ENCODE measurements at regions not wholly inside any gene's neighbourhood (a gene's known extent, or its start where the extent isn't known, plus 50 kb on each side); places are given as distances from the start of the nearest gene placed in this dataset.
"Not testable (repeated sequence)": the region's sequence is repeated elsewhere in the genome, so short reads cannot be mapped to it uniquely, and the experiment has no call there.

DNA sequence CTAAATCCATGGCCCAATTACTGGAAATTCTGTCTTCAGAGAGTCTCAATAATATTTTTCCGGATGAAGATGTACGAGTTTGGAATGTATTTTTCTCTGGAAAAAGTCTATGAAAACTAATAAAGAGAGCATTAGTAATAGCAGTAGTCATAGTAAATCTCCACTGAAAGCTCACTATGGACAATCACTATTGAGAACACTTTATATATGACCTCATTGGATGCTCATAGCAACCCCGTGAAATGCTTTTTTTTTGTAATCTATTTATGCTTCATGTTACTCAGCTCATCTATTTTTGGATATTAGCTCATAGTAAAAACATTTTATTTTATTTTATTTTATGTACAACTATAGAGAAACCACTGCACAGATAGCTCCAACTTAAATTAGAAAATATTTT lies 94.3 kb upstream of the MYO3A start:
- no peak for DNase-seq (ENCODE audit: low spot score in 2 of 2)
- H3K4me3 ChIP-seq (ENCODE audit: low read depth, poor library complexity, severe bottlenecking) = no peak overlapping the region
- intact Hi-C loops (cut with DNase I; ENCODE audit: low total_unique reads) = no loop called here
- WGBS, 2 donors = 63% methylated on average over 3 of the region's 3 CpGs
- no peak for TF ChIP-seq POLR2A (IDR thresholded peaks at IDR 0.05)
- TF ChIP-seq, protein P1, sequence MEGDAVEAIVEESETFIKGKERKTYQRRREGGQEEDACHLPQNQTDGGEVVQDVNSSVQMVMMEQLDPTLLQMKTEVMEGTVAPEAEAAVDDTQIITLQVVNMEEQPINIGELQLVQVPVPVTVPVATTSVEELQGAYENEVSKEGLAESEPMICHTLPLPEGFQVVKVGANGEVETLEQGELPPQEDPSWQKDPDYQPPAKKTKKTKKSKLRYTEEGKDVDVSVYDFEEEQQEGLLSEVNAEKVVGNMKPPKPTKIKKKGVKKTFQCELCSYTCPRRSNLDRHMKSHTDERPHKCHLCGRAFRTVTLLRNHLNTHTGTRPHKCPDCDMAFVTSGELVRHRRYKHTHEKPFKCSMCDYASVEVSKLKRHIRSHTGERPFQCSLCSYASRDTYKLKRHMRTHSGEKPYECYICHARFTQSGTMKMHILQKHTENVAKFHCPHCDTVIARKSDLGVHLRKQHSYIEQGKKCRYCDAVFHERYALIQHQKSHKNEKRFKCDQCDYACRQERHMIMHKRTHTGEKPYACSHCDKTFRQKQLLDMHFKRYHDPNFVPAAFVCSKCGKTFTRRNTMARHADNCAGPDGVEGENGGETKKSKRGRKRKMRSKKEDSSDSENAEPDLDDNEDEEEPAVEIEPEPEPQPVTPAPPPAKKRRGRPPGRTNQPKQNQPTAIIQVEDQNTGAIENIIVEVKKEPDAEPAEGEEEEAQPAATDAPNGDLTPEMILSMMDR (IDR thresholded peaks at IDR 0.05) = no peak

DNA sequence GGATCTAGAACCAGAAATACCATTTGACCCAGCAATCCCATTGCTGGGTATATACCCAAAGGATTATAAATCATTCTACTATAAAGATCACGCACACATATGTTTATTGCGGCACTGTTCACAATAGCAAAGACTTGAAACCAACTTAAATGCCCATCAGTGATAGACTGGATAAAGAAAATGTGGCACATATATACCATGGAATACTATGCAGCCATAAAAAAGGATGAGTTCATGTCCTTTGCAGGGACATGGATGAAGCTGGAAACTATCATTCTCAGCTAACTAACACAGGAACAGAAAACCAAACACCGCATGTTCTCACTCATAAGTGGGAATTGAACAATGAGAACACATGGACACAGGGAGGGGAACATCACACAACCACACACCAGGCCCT lies 93.2 kb upstream of the MYO3A start:
- H3K4me3 ChIP-seq (ENCODE audit: low read depth, poor library complexity, severe bottlenecking); intact Hi-C loops (cut with DNase I; ENCODE audit: low total_unique reads); DNase-seq (ENCODE audit: low spot score in 2 of 2): not testable (repeated sequence)
- WGBS, 2 donors = 95 to 98% methylated on average over 3 of the region's 3 CpGs

DNA sequence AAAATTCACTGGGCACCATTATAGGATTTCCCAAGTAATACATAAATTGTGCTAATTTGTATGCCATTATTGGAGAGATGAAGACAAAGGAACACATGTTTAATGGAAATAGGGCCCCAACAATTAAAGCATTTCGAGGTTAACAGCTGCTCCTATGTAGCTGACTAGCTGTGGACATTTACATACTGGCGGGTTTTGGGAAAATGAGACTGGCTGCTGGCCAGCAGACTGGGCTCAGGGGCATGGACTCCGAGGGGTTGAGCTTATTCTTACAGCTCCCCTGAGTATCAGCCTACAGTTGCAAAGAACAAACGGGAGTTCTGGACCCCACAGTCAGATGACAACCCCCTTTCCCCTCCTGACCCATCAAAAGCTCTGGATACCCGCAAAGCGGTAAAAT lies 91.9 kb upstream of the MYO3A start:
- 65 to 71% methylated on average over 6 of the region's 6 CpGs for WGBS, 2 donors
- DNase-seq (ENCODE audit: low spot score in 2 of 2) = no peak
- intact Hi-C loops (cut with DNase I; ENCODE audit: low total_unique reads) = no loop called here
- TF ChIP-seq, protein P1 (IDR thresholded peaks at IDR 0.05) = no peak
- no peak for TF ChIP-seq POLR2A (IDR thresholded peaks at IDR 0.05)
- H3K4me3 ChIP-seq (ENCODE audit: low read depth, poor library complexity, severe bottlenecking) = no peak overlapping the region

DNA sequence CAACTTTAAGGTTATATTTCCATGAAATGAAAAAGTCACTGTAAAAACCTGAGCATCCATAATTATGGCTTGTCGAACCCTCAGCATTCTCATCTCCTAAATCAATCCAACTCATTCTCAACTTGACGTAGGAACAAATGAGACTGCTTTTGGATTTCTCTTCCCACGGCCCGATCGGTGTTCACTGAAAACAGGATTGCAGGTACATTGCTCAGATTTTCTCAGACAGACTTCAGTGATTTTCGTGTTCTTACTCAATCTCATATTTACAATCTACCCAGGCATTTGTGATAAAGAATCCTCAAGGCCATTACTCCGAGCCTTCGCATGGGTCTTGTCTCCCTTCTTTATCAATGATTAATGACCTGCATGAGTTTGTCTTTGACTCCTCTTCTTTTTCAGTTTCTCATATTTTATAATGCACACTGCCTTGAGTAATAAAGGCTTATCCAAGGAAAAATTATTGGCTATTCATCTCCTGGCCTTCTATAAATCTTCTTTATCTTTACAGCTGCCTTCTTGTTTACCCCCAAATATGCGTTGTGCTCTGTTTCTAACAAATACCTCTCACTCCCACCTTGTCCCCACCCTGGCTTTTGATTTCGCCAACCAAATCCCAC lies 90.4 kb upstream of the MYO3A start:
- TF ChIP-seq, protein P1 (IDR thresholded peaks at IDR 0.05) = no peak
- no peak for TF ChIP-seq POLR2A (IDR thresholded peaks at IDR 0.05)
- no peak overlapping the region for H3K4me3 ChIP-seq (ENCODE audit: low read depth, poor library complexity, severe bottlenecking)
- no peak for DNase-seq (ENCODE audit: low spot score in 2 of 2)
- WGBS, 2 donors = 67 to 71% methylated on average over 10 of the region's 10 CpGs
- intact Hi-C loops (cut with DNase I; ENCODE audit: low total_unique reads) = no loop called here

DNA sequence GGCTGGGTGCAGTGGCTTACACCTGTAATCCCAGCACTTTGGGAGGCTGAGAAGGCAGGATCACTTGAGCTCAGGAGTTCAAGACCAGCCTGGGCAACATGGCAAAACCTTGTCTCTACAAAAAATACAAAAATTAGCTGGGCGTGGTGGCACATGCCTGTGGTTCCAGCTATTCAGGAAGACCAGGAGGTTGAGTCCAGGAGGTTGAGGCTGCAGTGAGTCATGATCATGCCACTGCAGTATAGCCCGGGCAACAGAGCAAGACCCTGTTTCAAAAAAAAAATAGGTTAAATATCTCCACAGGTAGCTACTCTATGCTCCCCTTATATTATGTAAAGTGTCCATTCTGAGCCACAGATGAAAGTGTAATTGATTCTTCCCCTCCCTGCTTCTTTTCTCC lies 89.3 kb upstream of the MYO3A start:
- 69 to 93% methylated on average over 2 of the region's 2 CpGs for WGBS, 2 donors
- intact Hi-C loops (cut with DNase I; ENCODE audit: low total_unique reads); H3K4me3 ChIP-seq (ENCODE audit: low read depth, poor library complexity, severe bottlenecking); DNase-seq (ENCODE audit: low spot score in 2 of 2): not testable (repeated sequence)

DNA sequence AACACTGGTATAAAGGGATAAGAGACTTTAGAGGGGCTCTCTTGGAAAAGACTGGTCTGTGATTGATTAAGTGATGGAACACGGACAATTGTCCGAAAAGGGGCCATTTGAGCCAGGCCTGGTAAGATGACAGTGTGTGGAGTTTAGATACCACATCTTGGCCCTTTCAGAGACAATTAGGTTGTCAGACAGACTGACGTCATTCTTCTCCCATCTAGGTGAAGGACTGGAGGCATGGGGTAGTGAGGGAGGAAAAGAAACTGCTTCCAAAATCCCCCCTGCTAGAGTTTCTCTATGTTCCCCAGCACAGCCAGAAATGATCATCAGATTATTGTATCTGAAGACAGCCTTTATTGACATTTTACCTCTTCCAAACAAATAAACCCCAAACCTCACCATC lies 84.8 kb upstream of the MYO3A start:
- H3K4me3 ChIP-seq (ENCODE audit: low read depth, poor library complexity, severe bottlenecking) = no peak overlapping the region
- TF ChIP-seq, protein P1 (IDR thresholded peaks at IDR 0.05) = no peak
- no peak for TF ChIP-seq POLR2A (IDR thresholded peaks at IDR 0.05)
- WGBS, 2 donors = 73 to 74% methylated on average over 3 of the region's 3 CpGs
- DNase-seq (ENCODE audit: low spot score in 2 of 2) = no peak
- intact Hi-C loops (cut with DNase I; ENCODE audit: low total_unique reads) = no loop called here

DNA sequence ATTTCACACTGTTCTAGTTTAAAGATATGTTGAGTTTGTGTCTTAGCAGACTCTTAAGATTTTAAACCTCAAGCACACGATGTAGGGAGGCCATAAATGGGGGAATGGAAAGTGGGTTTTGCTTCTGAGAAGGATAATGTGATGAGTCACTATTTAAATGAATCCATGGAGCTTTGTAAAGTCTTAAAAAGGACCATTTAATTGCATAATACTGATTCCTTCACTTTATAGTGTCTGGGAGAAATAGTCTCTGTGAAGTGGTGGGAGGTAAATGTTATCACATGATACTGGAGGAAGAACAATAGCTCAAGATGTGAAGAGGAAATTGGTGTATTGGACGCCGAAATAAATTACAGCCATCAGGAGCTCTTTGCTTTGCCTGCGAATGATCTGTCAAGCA lies 84.0 kb upstream of the MYO3A start:
- intact Hi-C loops (cut with DNase I; ENCODE audit: low total_unique reads) = no loop called here
- WGBS, 2 donors = 36 to 38% methylated on average over 4 of the region's 4 CpGs
- H3K4me3 ChIP-seq (ENCODE audit: low read depth, poor library complexity, severe bottlenecking) = no peak overlapping the region
- DNase-seq (ENCODE audit: low spot score in 2 of 2) = no peak
- TF ChIP-seq POLR2A (IDR thresholded peaks at IDR 0.05) = no peak
- TF ChIP-seq, protein P1 (IDR thresholded peaks at IDR 0.05) = no peak
